Kidney (tissue), 13 donors: ENCODE measurements at regions not wholly inside any gene's neighbourhood (a gene's known extent, or its start where the extent isn't known, plus 50 kb on each side); places are given as distances from the start of the nearest gene placed in this dataset.
"Not testable (repeated sequence)": the region's sequence is repeated elsewhere in the genome, so short reads cannot be mapped to it uniquely, and the experiment has no call there.

Experiments used
- DNase-seq, 5 donors: peaks; one replicate each; pipeline ENCODE4 v3.0.0-alpha.2; 2013 to 2020
- FAIRE-seq: peaks from 2 replicates; lab custom pipeline; 2012; peaks lifted over from hg19 to GRCh38; lab: Jason Lieb, UNC
- H3K27ac ChIP-seq, 2 donors: one replicate each; pipeline ENCODE4 v1.7.0; 2013; ENCODE audit warnings: low read depth in 2 of 2, low read length in 2 of 2, inconsistent platforms in 1 of 2
- H3K27me3 ChIP-seq: one replicate; pipeline ENCODE4 v1.7.1; 2013; ENCODE audit warnings: low read length, inconsistent platforms; ENCODE audit not compliant: control insufficient read depth, insufficient read depth
- H3K36me3 ChIP-seq, 3 donors: one replicate each; pipeline versions ENCODE4 v1.7.0 to v1.7.1; 2013; ENCODE audit warnings: low read length in 3 of 3, control low read depth in 1 of 3, inconsistent platforms in 1 of 3; ENCODE audit not compliant: insufficient read depth in 3 of 3, control insufficient read depth in 2 of 3
- H3K4me1 ChIP-seq, 3 donors: one replicate each; pipeline versions ENCODE4 v1.7.0 to v1.7.1; 2013; ENCODE audit warnings: low read length in 3 of 3, inconsistent platforms in 1 of 3, low read depth in 1 of 3; ENCODE audit not compliant: control insufficient read depth in 2 of 3, insufficient read depth in 2 of 3
- H3K4me3 ChIP-seq, 3 donors: one replicate each; pipeline versions ENCODE4 v1.7.0 to v1.8.1; 2013; ENCODE audit warnings: low read length in 3 of 3, control low read depth in 1 of 3, inconsistent platforms in 1 of 3
- H3K9ac ChIP-seq, 3 donors: one replicate each; pipeline versions ENCODE4 v1.7.0 to v1.7.1; 2013; ENCODE audit warnings: low read length in 3 of 3, control low read depth in 1 of 3, inconsistent platforms in 1 of 3
- H3K9me3 ChIP-seq, 3 donors: one replicate each; pipeline versions ENCODE4 v1.7.0 to v1.7.1; 2013; ENCODE audit warnings: low read length in 3 of 3, control low read depth in 1 of 3, inconsistent platforms in 1 of 3; ENCODE audit not compliant: control insufficient read depth in 2 of 3, insufficient read depth in 1 of 3
- CTCF ChIP-seq: IDR thresholded peaks from 3 replicates; pipeline ENCODE4 v1.5.1; 2012; ENCODE audit warnings: mild to moderate bottlenecking, moderate library complexity, borderline replicate concordance; ENCODE audit not compliant: insufficient read depth; ENCODE audit errors: extremely low read depth
- intact Hi-C: fragments of 100-400 bp; cut with DNase I; formaldehyde crosslinking; loops from one replicate; pipeline ENCODE4 v1.11.1; 2022
- donor health status: control.
- donor health status: control.
- donor health status: control.
- donor health status: control.
- donor health status: control.
- donor health status: DM: yes; HTN: yes; CAD: no.
- donor health status: Normal renal cell carcinoma (clear cell type).

GRCh38 chr7:53238021-53238605, 202.7 kb downstream of the POM121L12 start:
- intact Hi-C loops: no loop called here
- Histone ChIP-seq H3K4me1 (no peaks in the 10 kb centered on the region), H3K36me3 (no peaks in the 10 kb centered on the region), H3K9me3 (no peaks in the 10 kb centered on the region), H3K4me3 (no peak overlapping the region), H3K9ac (no peak overlapping the region), H3K27me3 (no peaks in the 10 kb centered on the region), H3K27ac (no peak overlapping the region)
- no peak for FAIRE-seq
- no peak for DNase-seq
- TF ChIP-seq CTCF: no peak

- H3K9ac ChIP-seq, H3K4me3 ChIP-seq, intact Hi-C loops, H3K36me3 ChIP-seq, FAIRE-seq, DNase-seq, H3K4me1 ChIP-seq, H3K27me3 ChIP-seq, H3K9me3 ChIP-seq, H3K27ac ChIP-seq: not testable (repeated sequence)
These were observed 203.7 kb downstream of the POM121L12 start for GRCh38 chr7:53239151-53239550.

GRCh38 chr7:53245721-53246120, 210.3 kb downstream of the POM121L12 start:
- Histone ChIP-seq H3K4me3 (no peak overlapping the region), H3K9ac (no peak overlapping the region), H3K4me1 (no peaks in the 10 kb centered on the region), H3K27ac (no peak overlapping the region), H3K36me3 (no peaks in the 10 kb centered on the region), H3K27me3 (no peaks in the 10 kb centered on the region), H3K9me3 (no peaks in the 10 kb centered on the region)
- DNase-seq: no peak
- no peak for TF ChIP-seq CTCF
- intact Hi-C loops: no loop called here
- FAIRE-seq: no peak

- FAIRE-seq (no peak), DNase-seq (no peak)
- Histone ChIP-seq H3K27ac (no peak overlapping the region), H3K4me1 (no peaks in the 10 kb centered on the region), H3K27me3 (no peaks in the 10 kb centered on the region), H3K4me3 (no peak overlapping the region), H3K36me3 (no peaks in the 10 kb centered on the region), H3K9me3 (no peaks in the 10 kb centered on the region), H3K9ac (no peak overlapping the region)
- intact Hi-C loops: no loop called here
- no peak for TF ChIP-seq CTCF
These were observed 211.5 kb downstream of the POM121L12 start for GRCh38 chr7:53246957-53247356.
